Endothelial cell of umbilical vein (primary cell): ENCODE measurements at regions not wholly inside any gene's neighbourhood (a gene's known extent, or its start where the extent isn't known, plus 50 kb on each side); places are given as distances from the start of the nearest gene placed in this dataset.

Source experiments
- CTCF ChIP-seq, 2 donors: IDR thresholded peaks; 1 replicate in 1 of 2; 2 replicates in 1 of 2; pipeline ENCODE4 v1.5.1; 2011; ENCODE audit warnings: low read length in 2 of 2, mild to moderate bottlenecking in 2 of 2, moderate library complexity in 2 of 2, control low read depth in 1 of 2, inconsistent platforms in 1 of 2, low read depth in 1 of 2; ENCODE audit not compliant: insufficient read depth in 1 of 2; ENCODE audit errors: extremely low read depth in 1 of 2
- EZH2 ChIP-seq: IDR thresholded peaks from 2 replicates; pipeline ENCODE4 v1.6.1; 2012; ENCODE audit warnings: borderline replicate concordance, low read depth, mild to moderate bottlenecking, moderate library complexity, low read length, inconsistent platforms; ENCODE audit not compliant: severe bottlenecking
- FOS ChIP-seq: IDR thresholded peaks from 2 replicates; pipeline ENCODE4 v1.6.1; 2011; ENCODE audit warnings: mild to moderate bottlenecking, low read length, moderate library complexity, borderline replicate concordance; ENCODE audit not compliant: insufficient read depth
- GATA2 ChIP-seq: IDR thresholded peaks from 2 replicates; pipeline ENCODE4 v1.7.0; 2011; ENCODE audit warnings: low read depth, mild to moderate bottlenecking, moderate library complexity, mixed read lengths, low read length; ENCODE audit not compliant: insufficient read length, insufficient read depth
- JUN ChIP-seq: IDR thresholded peaks from 2 replicates; pipeline ENCODE4 v1.6.1; 2011; ENCODE audit warnings: borderline replicate concordance, low read depth; ENCODE audit not compliant: insufficient read length, insufficient read depth
- MYC ChIP-seq: IDR thresholded peaks from one replicate; pipeline ENCODE4 v1.6.1; 2011; ENCODE audit warnings: mild to moderate bottlenecking, low read depth, low read length
- POLR2A ChIP-seq: IDR thresholded peaks from 2 replicates; pipeline ENCODE4 v1.6.1; 2012; ENCODE audit warnings: low read depth, mild to moderate bottlenecking, control low read depth, low read length
- POLR2AphosphoS5 ChIP-seq: IDR thresholded peaks from 2 replicates; pipeline ENCODE4 v1.6.1; 2012; ENCODE audit warnings: low read depth, mild to moderate bottlenecking, control low read depth, low read length, moderate library complexity; ENCODE audit not compliant: insufficient read depth

GRCh38 chr2:182664212-182664611 lies 51.8 kb upstream of the DNAJC10 start:
- TF ChIP-seq CTCF (IDR thresholded peaks at IDR 0.05; ENCODE audit: extremely low read depth in 1 of 2, insufficient read depth in 1 of 2, low read depth in 1 of 2, low read length in 2 of 2) (no peak), POLR2AphosphoS5 (no peak), GATA2 (no peak), JUN (no peak), EZH2 (no peak), POLR2A (no peak), MYC (no peak), FOS (no peak)
